Thyroid gland (tissue), 4 donors: ENCODE measurements at regions not wholly inside any gene's neighbourhood (a gene's known extent, or its start where the extent isn't known, plus 50 kb on each side); places are given as distances from the start of the nearest gene placed in this dataset.

Source experiments
- CTCF ChIP-seq, 6 experiments: fragments of 200-600 bp in 3 of 6; fragments of 450-650 bp in 3 of 6; sonication (generic) in 3 of 6; IDR thresholded peaks; one replicate each; pipeline ENCODE4 v1.5.1; 2016 to 2019; ENCODE audit warnings: antibody characterized with exemption in 6 of 6, mild to moderate bottlenecking in 2 of 6, inconsistent platforms in 1 of 6, moderate library complexity in 1 of 6
- POLR2A ChIP-seq, 2 donors: fragments of 450-650 bp; IDR thresholded peaks; one replicate each; pipeline ENCODE4 v1.6.1; 2017; ENCODE audit warnings: antibody characterized with exemption in 2 of 2, mild to moderate bottlenecking in 2 of 2, moderate library complexity in 1 of 2

- TF ChIP-seq POLR2A (IDR thresholded peaks at IDR 0.05) (no peak), CTCF (IDR thresholded peaks at IDR 0.05) (no peak)
Observed at GRCh38 chr22:47434336-47435203, 672.1 kb downstream of the TBC1D22A start.
